ENCODE measurements at regions not wholly inside any gene's neighbourhood (a gene's known extent, or its start where the extent isn't known, plus 50 kb on each side); places are given as distances from the start of the nearest gene placed in this dataset.

DNA sequence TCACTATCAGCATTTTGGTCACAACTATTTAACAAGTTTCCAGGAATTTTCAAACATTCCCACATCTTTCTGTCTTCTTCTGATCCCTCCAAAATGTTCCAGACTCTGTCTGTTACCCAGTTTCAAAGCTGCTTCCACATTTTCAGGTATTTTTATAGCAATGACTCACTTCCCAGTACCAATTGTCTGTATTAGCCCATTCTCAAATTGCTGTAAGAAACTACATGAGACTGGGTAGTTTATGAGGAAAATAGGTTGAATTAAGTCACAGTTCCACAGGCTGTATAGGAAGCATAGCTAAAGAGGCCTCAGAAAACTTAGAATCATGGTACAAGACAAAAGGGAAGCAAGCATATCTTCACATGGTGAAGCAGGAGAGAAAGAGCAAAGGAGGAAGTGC is 475.0 kb upstream of the PCDH7 start:
- no peak for DNase-seq
- Mint-ChIP-seq H3K4me1 (no peaks in the 10 kb centered on the region), H3K9me3 (peaks cover 0 to 9% (median 3%) of the 10 kb centered on the region in 7 donors), H3K4me3 (no peak overlapping the region), H3K36me3 (no peaks in the 10 kb centered on the region), H3K27ac (no peak overlapping the region), H3K27me3 (ENCODE audit: low read depth in 3 of 3) (no peaks in the 10 kb centered on the region)
- H3K9me3 ChIP-seq (replicated peaks in 1 of 2; ENCODE audit: control insufficient read depth in 1 of 2, insufficient read depth in 1 of 2, low read length in 2 of 2) = peaks cover 4 to 15% of the 10 kb centered on the region in 2 donors
- TF ChIP-seq, protein P1, sequence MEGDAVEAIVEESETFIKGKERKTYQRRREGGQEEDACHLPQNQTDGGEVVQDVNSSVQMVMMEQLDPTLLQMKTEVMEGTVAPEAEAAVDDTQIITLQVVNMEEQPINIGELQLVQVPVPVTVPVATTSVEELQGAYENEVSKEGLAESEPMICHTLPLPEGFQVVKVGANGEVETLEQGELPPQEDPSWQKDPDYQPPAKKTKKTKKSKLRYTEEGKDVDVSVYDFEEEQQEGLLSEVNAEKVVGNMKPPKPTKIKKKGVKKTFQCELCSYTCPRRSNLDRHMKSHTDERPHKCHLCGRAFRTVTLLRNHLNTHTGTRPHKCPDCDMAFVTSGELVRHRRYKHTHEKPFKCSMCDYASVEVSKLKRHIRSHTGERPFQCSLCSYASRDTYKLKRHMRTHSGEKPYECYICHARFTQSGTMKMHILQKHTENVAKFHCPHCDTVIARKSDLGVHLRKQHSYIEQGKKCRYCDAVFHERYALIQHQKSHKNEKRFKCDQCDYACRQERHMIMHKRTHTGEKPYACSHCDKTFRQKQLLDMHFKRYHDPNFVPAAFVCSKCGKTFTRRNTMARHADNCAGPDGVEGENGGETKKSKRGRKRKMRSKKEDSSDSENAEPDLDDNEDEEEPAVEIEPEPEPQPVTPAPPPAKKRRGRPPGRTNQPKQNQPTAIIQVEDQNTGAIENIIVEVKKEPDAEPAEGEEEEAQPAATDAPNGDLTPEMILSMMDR (IDR thresholded peaks at IDR 0.05) = no peak
- no peak overlapping the region for H3K4me3 ChIP-seq (replicated peaks in 1 of 3; ENCODE audit: low read depth in 2 of 3, low read length in 3 of 3)
- H3K27ac ChIP-seq (ENCODE audit: low read depth in 1 of 2, low read length in 2 of 2) = no peak overlapping the region
- no peaks in the 10 kb centered on the region for H3K27me3 ChIP-seq (ENCODE audit: control insufficient read depth in 2 of 2, insufficient read depth in 2 of 2, low read length in 2 of 2)
- H3K4me1 ChIP-seq (ENCODE audit: control insufficient read depth in 1 of 2, insufficient read depth in 2 of 2, low read length in 2 of 2) = no peaks in the 10 kb centered on the region
- H3K79me2 ChIP-seq (ENCODE audit: insufficient read depth, low read length) = no peaks in the 10 kb centered on the region
- no peaks in the 10 kb centered on the region for H4K20me1 ChIP-seq (ENCODE audit: insufficient read depth, low read length)
- H3K9ac ChIP-seq (ENCODE audit: insufficient read depth, low read length, poor library complexity, severe bottlenecking) = no peak overlapping the region
- H2AFZ ChIP-seq (ENCODE audit: insufficient read depth, low read depth, low read length, poor library complexity, severe bottlenecking) = no peak overlapping the region
- intact Hi-C loops (cut with micrococcal nuclease) = no loop called here
- no peaks in the 10 kb centered on the region for H3K36me3 ChIP-seq (replicated peaks in 1 of 2; ENCODE audit: control insufficient read depth in 1 of 2, insufficient read depth in 2 of 2, low read length in 2 of 2)
- no peak overlapping the region for H3K4me2 ChIP-seq (replicated peaks; ENCODE audit: extremely low read depth, low read length, poor library complexity, severe bottlenecking)

- Histone ChIP-seq H3K9ac (ENCODE audit: insufficient read depth, low read length, poor library complexity, severe bottlenecking) (no peak overlapping the region), H3K4me3 (replicated peaks in 1 of 3; ENCODE audit: low read depth in 2 of 3, low read length in 3 of 3) (no peak overlapping the region), H3K27ac (ENCODE audit: low read depth in 1 of 2, low read length in 2 of 2) (no peak overlapping the region), H3K4me2 (replicated peaks; ENCODE audit: extremely low read depth, low read length, poor library complexity, severe bottlenecking) (no peak overlapping the region), H3K4me1 (ENCODE audit: control insufficient read depth in 1 of 2, insufficient read depth in 2 of 2, low read length in 2 of 2) (no peaks in the 10 kb centered on the region), H4K20me1 (ENCODE audit: insufficient read depth, low read length) (no peaks in the 10 kb centered on the region), H2AFZ (ENCODE audit: insufficient read depth, low read depth, low read length, poor library complexity, severe bottlenecking) (no peak overlapping the region), H3K79me2 (ENCODE audit: insufficient read depth, low read length) (no peaks in the 10 kb centered on the region), H3K36me3 (replicated peaks in 1 of 2; ENCODE audit: control insufficient read depth in 1 of 2, insufficient read depth in 2 of 2, low read length in 2 of 2) (no peaks in the 10 kb centered on the region), H3K9me3 (replicated peaks in 1 of 2; ENCODE audit: control insufficient read depth in 1 of 2, insufficient read depth in 1 of 2, low read length in 2 of 2) (peaks cover 6 to 16% of the 10 kb centered on the region in 2 donors), H3K27me3 (ENCODE audit: control insufficient read depth in 2 of 2, insufficient read depth in 2 of 2, low read length in 2 of 2) (no peaks in the 10 kb centered on the region)
- 100% methylated on average over 1 of the region's 3 CpGs for WGBS (ENCODE audit: insufficient coverage)
- H3K36me3 Mint-ChIP-seq = no peaks in the 10 kb centered on the region
- H3K4me1 Mint-ChIP-seq = no peaks in the 10 kb centered on the region
- no peak for DNase-seq
- H3K9me3 Mint-ChIP-seq = peaks cover 0 to 8% (median 3%) of the 10 kb centered on the region in 7 donors
- H3K4me3 Mint-ChIP-seq = no peak overlapping the region
- TF ChIP-seq, protein P1 (IDR thresholded peaks at IDR 0.05) = no peak
- intact Hi-C loops (cut with micrococcal nuclease) = no loop called here
- no peaks in the 10 kb centered on the region for H3K27me3 Mint-ChIP-seq (ENCODE audit: low read depth in 3 of 3)
- no peak overlapping the region for H3K27ac Mint-ChIP-seq
Observed at GRCh38 chr4:30256116-30256832, 463.9 kb upstream of the PCDH7 start.

Measured in CD14-positive monocyte (primary cell).